ENCODE measurements at regions not wholly inside any gene's neighbourhood (a gene's known extent, or its start where the extent isn't known, plus 50 kb on each side); places are given as distances from the start of the nearest gene placed in this dataset.

- H3K4me3 ChIP-seq (ENCODE audit: low read length): no peak overlapping the region
- no peak overlapping the region for H3K9ac ChIP-seq (ENCODE audit: low read length)
- no peaks in the 10 kb centered on the region for H3K79me2 ChIP-seq (ENCODE audit: low read length)
- no peaks in the 10 kb centered on the region for H3F3A ChIP-seq (ENCODE audit: low read length, unreplicated experiment)
- ATAC-seq (no peak), DNase-seq (no peak)
- no peaks in the 10 kb centered on the region for H3K4me1 ChIP-seq (ENCODE audit: insufficient read depth, low read length)
- no peak overlapping the region for H2AFZ ChIP-seq (ENCODE audit: low read length)
- ChIA-PET POLR2A (ENCODE audit: unreplicated experiment) (no interaction called here), CTCF (no interaction called here)
- H3K9me2 ChIP-seq (replicated peaks; ENCODE audit: low read length): no peaks in the 10 kb centered on the region
- H3K9me3 ChIP-seq (ENCODE audit: low read length): no peaks in the 10 kb centered on the region
- H3K27me3 ChIP-seq (ENCODE audit: low read length): no peaks in the 10 kb centered on the region
- no peaks in the 10 kb centered on the region for H4K20me1 ChIP-seq (ENCODE audit: low read length)
- H3K27ac ChIP-seq (ENCODE audit: low read length): no peak overlapping the region
- no peaks in the 10 kb centered on the region for H3K36me3 ChIP-seq (ENCODE audit: low read depth, low read length)
- no TSS peak for BruUV-seq (replicated peaks)
- no peak overlapping the region for H3K4me2 ChIP-seq (ENCODE audit: low read length)
- intact Hi-C loops (cut with micrococcal nuclease): no loop called here
- no peak for TF ChIP-seq EZH2 (IDR thresholded peaks at IDR 0.05; ENCODE audit: low read length, unreplicated experiment)
- TF ChIP-seq EZH2phosphoT487 (IDR thresholded peaks at IDR 0.05; ENCODE audit: borderline replicate concordance, low read length): no peak
- no peak for TF ChIP-seq CTCF (conservative IDR thresholded peaks at IDR 0.05; ENCODE audit: low read depth, low read length)
Measured at GRCh38 chr4:12206091-12206490, 777.4 kb upstream of the HS3ST1 start.

GRCh38 chr4:12203945-12204344 lies 775.3 kb upstream of the HS3ST1 start:
- intact Hi-C loops (cut with micrococcal nuclease): no loop called here
- H3K9me2 ChIP-seq (replicated peaks; ENCODE audit: low read length): no peaks in the 10 kb centered on the region
- no peak overlapping the region for H3K27ac ChIP-seq (ENCODE audit: low read length)
- no peaks in the 10 kb centered on the region for H3F3A ChIP-seq (ENCODE audit: low read length, unreplicated experiment)
- H3K4me3 ChIP-seq (ENCODE audit: low read length): no peak overlapping the region
- DNase-seq (peak; percentile 39), ATAC-seq (no peak)
- H2AFZ ChIP-seq (ENCODE audit: low read length): no peak overlapping the region
- TF ChIP-seq CTCF (conservative IDR thresholded peaks at IDR 0.05; ENCODE audit: low read depth, low read length) (no peak), EZH2phosphoT487 (IDR thresholded peaks at IDR 0.05; ENCODE audit: borderline replicate concordance, low read length) (no peak), EZH2 (IDR thresholded peaks at IDR 0.05; ENCODE audit: low read length, unreplicated experiment) (no peak)
- BruUV-seq (replicated peaks): no TSS peak
- no peak overlapping the region for H3K9ac ChIP-seq (ENCODE audit: low read length)
- H3K4me2 ChIP-seq (ENCODE audit: low read length): no peak overlapping the region
- no peaks in the 10 kb centered on the region for H3K4me1 ChIP-seq (ENCODE audit: insufficient read depth, low read length)
- no peaks in the 10 kb centered on the region for H3K27me3 ChIP-seq (ENCODE audit: low read length)
- no peaks in the 10 kb centered on the region for H3K79me2 ChIP-seq (ENCODE audit: low read length)
- H3K9me3 ChIP-seq (ENCODE audit: low read length): no peaks in the 10 kb centered on the region
- CTCF ChIA-PET: no interaction called here
- H3K36me3 ChIP-seq (ENCODE audit: low read depth, low read length): no peaks in the 10 kb centered on the region
- no peaks in the 10 kb centered on the region for H4K20me1 ChIP-seq (ENCODE audit: low read length)
- POLR2A ChIA-PET (ENCODE audit: unreplicated experiment): no interaction called here

- H3K9me2 ChIP-seq (replicated peaks; ENCODE audit: low read length): no peaks in the 10 kb centered on the region
- H3K9me3 ChIP-seq (ENCODE audit: low read length): no peaks in the 10 kb centered on the region
- H3F3A ChIP-seq (ENCODE audit: low read length, unreplicated experiment): no peaks in the 10 kb centered on the region
- no peaks in the 10 kb centered on the region for H3K79me2 ChIP-seq (ENCODE audit: low read length)
- BruUV-seq (replicated peaks): no TSS peak
- no peak for ATAC-seq
- H4K20me1 ChIP-seq (ENCODE audit: low read length): no peaks in the 10 kb centered on the region
- H3K9ac ChIP-seq (ENCODE audit: low read length): no peak overlapping the region
- intact Hi-C loops (cut with micrococcal nuclease): no loop called here
- no peaks in the 10 kb centered on the region for H3K4me1 ChIP-seq (ENCODE audit: insufficient read depth, low read length)
- POLR2A ChIA-PET (ENCODE audit: unreplicated experiment): no interaction called here
- no peaks in the 10 kb centered on the region for H3K27me3 ChIP-seq (ENCODE audit: low read length)
- DNase-seq: no peak
- no peak overlapping the region for H3K4me2 ChIP-seq (ENCODE audit: low read length)
- H2AFZ ChIP-seq (ENCODE audit: low read length): no peak overlapping the region
- H3K27ac ChIP-seq (ENCODE audit: low read length): no peak overlapping the region
- H3K36me3 ChIP-seq (ENCODE audit: low read depth, low read length): no peaks in the 10 kb centered on the region
- H3K4me3 ChIP-seq (ENCODE audit: low read length): no peak overlapping the region
- CTCF ChIA-PET: no interaction called here
- TF ChIP-seq CTCF (conservative IDR thresholded peaks at IDR 0.05; ENCODE audit: low read depth, low read length): no peak
- no peak for TF ChIP-seq EZH2phosphoT487 (IDR thresholded peaks at IDR 0.05; ENCODE audit: borderline replicate concordance, low read length)
- TF ChIP-seq EZH2 (IDR thresholded peaks at IDR 0.05; ENCODE audit: low read length, unreplicated experiment): no peak
Measured at GRCh38 chr4:12200226-12200625, 771.5 kb upstream of the HS3ST1 start.

Data from PC-3 (cell line).